ENCODE measurements at regions not wholly inside any gene's neighbourhood (a gene's known extent, or its start where the extent isn't known, plus 50 kb on each side); places are given as distances from the start of the nearest gene placed in this dataset.

DNA sequence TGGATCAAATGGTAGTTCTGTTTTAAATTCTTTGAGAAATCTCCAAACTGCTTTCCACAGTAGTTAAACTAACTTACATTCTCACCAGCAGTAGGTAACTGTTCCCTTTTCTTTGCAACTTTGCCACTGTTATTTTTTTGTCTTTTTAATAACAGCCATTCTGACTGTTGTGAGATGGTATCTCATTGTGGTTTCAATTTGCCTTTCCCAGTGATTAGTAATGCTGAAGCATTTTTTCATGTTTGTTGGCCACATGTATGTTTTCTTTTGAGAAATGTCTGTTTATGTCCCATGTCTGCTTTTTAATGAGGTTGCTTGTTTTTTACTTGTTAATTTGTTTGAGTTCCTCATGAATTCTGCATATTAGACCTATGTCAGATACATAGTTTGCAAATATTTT, 198.8 kb downstream of the RAB28 start:
- no peak overlapping the region for H3K27ac ChIP-seq
- H3K36me3 ChIP-seq (replicated peaks), result no peaks in the 10 kb centered on the region
- DNase-seq, result no peak
- no peaks in the 10 kb centered on the region for H3K27me3 ChIP-seq (replicated peaks)
- in situ Hi-C loops (cut with HindIII; ENCODE audit: low pct_ligation_motif_present, low sequenced_read_pairs), result no loop called here
- no peak overlapping the region for H3K4me3 ChIP-seq (ENCODE audit: low read depth, low read length)
- TF ChIP-seq CTCF (IDR thresholded peaks at IDR 0.05; ENCODE audit: low read depth, low read length, missing control alignments), result no peak

GRCh38 chr4:13284932-13285331, 199.2 kb downstream of the RAB28 start:
- DNase-seq, result no peak
- no peak for TF ChIP-seq CTCF (IDR thresholded peaks at IDR 0.05; ENCODE audit: low read depth, low read length, missing control alignments)
- H3K4me3 ChIP-seq (ENCODE audit: low read depth, low read length), result no peak overlapping the region
- in situ Hi-C loops (cut with HindIII; ENCODE audit: low pct_ligation_motif_present, low sequenced_read_pairs), result no loop called here
- no peak overlapping the region for H3K27ac ChIP-seq
- no peaks in the 10 kb centered on the region for H3K36me3 ChIP-seq (replicated peaks)
- H3K27me3 ChIP-seq (replicated peaks), result no peaks in the 10 kb centered on the region

GRCh38 chr4:13276357-13276756, 207.8 kb downstream of the RAB28 start:
- no peak for DNase-seq
- Histone ChIP-seq H3K27ac (no peak overlapping the region), H3K36me3 (replicated peaks) (no peaks in the 10 kb centered on the region), H3K4me3 (ENCODE audit: low read depth, low read length) (no peak overlapping the region), H3K27me3 (replicated peaks) (no peaks in the 10 kb centered on the region)
- TF ChIP-seq CTCF (IDR thresholded peaks at IDR 0.05; ENCODE audit: low read depth, low read length, missing control alignments), result no peak
- in situ Hi-C loops (cut with HindIII; ENCODE audit: low pct_ligation_motif_present, low sequenced_read_pairs), result no loop called here

GRCh38 chr4:13268703-13269102, 215.4 kb downstream of the RAB28 start:
- no peak for DNase-seq
- no peak for TF ChIP-seq CTCF (IDR thresholded peaks at IDR 0.05; ENCODE audit: low read depth, low read length, missing control alignments)
- Histone ChIP-seq H3K27ac (no peak overlapping the region), H3K36me3 (replicated peaks) (no peaks in the 10 kb centered on the region), H3K4me3 (ENCODE audit: low read depth, low read length) (no peak overlapping the region), H3K27me3 (replicated peaks) (no peaks in the 10 kb centered on the region)
- in situ Hi-C loops (cut with HindIII; ENCODE audit: low pct_ligation_motif_present, low sequenced_read_pairs), result no loop called here

- in situ Hi-C loops (cut with HindIII; ENCODE audit: low pct_ligation_motif_present, low sequenced_read_pairs), result no loop called here
- no peak for TF ChIP-seq CTCF (IDR thresholded peaks at IDR 0.05; ENCODE audit: low read depth, low read length, missing control alignments)
- Histone ChIP-seq H3K27me3 (replicated peaks) (no peaks in the 10 kb centered on the region), H3K4me3 (ENCODE audit: low read depth, low read length) (no peak overlapping the region), H3K27ac (no peak overlapping the region), H3K36me3 (replicated peaks) (no peaks in the 10 kb centered on the region)
- DNase-seq, result no peak
Measured at GRCh38 chr4:13268165-13268564, 216.0 kb downstream of the RAB28 start.

DNA sequence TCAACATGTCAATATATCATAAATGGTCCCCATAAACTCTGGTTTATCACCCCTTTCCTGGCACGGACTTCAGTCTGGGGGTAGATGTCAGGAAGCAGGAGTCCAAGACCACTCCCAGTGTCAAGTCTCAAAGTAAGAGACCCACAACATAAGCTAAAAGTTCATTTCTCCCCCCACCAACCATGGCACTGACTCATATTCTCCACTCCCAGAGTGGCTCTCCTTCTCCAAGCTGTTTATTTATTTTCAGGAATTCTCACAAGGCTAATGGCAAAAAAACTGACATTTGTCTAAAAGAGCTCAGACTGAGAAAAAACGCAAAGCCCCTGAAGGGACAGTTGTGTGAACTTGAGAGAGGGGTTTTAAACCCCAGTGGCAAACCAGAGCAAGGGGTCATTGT, 217.0 kb downstream of the RAB28 start:
- no peaks in the 10 kb centered on the region for H3K36me3 ChIP-seq (replicated peaks)
- no peak for DNase-seq
- H3K4me3 ChIP-seq (ENCODE audit: low read depth, low read length), result no peak overlapping the region
- H3K27me3 ChIP-seq (replicated peaks), result no peaks in the 10 kb centered on the region
- TF ChIP-seq CTCF (IDR thresholded peaks at IDR 0.05; ENCODE audit: low read depth, low read length, missing control alignments), result no peak
- in situ Hi-C loops (cut with HindIII; ENCODE audit: low pct_ligation_motif_present, low sequenced_read_pairs), result no loop called here
- no peak overlapping the region for H3K27ac ChIP-seq
